WTC11 (cell line): ENCODE measurements at regions not wholly inside any gene's neighbourhood (a gene's known extent, or its start where the extent isn't known, plus 50 kb on each side); places are given as distances from the start of the nearest gene placed in this dataset.

Experiments used
- ATAC-seq: fragments of 200-7000 bp; cut with Tn5 transposase; 2 replicates; pipeline ENCODE4 v1.10.0; 2021; ENCODE audit warnings: mild to moderate bottlenecking, moderate library complexity
- CTCF ChIA-PET: fragments of 300-600 bp; sonication (Branson Sonifier 250); formaldehyde crosslinking; loops from one replicate; lab custom pipeline; 2021; ENCODE audit warnings: antibody characterized with exemption; lab: Charles Lee
- POLR2A ChIA-PET: fragments of 350-600 bp; sonication (Branson Sonifier 250); formaldehyde crosslinking; loops from one replicate; lab custom pipeline; 2021; ENCODE audit warnings: antibody characterized with exemption; lab: Charles Lee
- DNase-seq: peaks from one replicate; pipeline ENCODE4 v3.0.0; 2021; ENCODE audit warnings: low spot score
- H3K27ac Mint-ChIP-seq: 2 replicates; pipeline ENCODE4 v1.8.0; 2021; ENCODE audit warnings: mixed read lengths
- H3K27me3 Mint-ChIP-seq: 2 replicates; pipeline ENCODE4 v1.8.0; 2021; ENCODE audit warnings: low read depth, mild to moderate bottlenecking, moderate library complexity, mixed read lengths
- H3K36me3 Mint-ChIP-seq: 2 replicates; pipeline ENCODE4 v1.8.0; 2021; ENCODE audit warnings: mixed read lengths
- H3K4me1 Mint-ChIP-seq: 2 replicates; pipeline ENCODE4 v1.8.0; 2022; ENCODE audit warnings: mixed read lengths
- H3K4me3 Mint-ChIP-seq: 2 replicates; pipeline ENCODE4 v1.8.0; 2021; ENCODE audit warnings: mild to moderate bottlenecking, moderate library complexity, mixed read lengths
- H3K9me3 Mint-ChIP-seq: 2 replicates; pipeline ENCODE4 v1.8.0; 2021; ENCODE audit warnings: mixed read lengths
- KAT7 ChIP-seq: sonication (generic); formaldehyde crosslinking; IDR thresholded peaks from 2 replicates; pipeline ENCODE4 v1.8.1; 2023; ENCODE audit warnings: missing genetic modification reagents, mild to moderate bottlenecking, borderline replicate concordance
- SP1 ChIP-seq: sonication (generic); formaldehyde crosslinking; conservative IDR thresholded peaks from 2 replicates; pipeline ENCODE4 v1.8.1; 2022; ENCODE audit warnings: missing genetic modification reagents
- TEAD4 ChIP-seq: sonication (generic); formaldehyde crosslinking; IDR thresholded peaks from 2 replicates; pipeline ENCODE4 v1.8.0; 2022; ENCODE audit warnings: mild to moderate bottlenecking, missing genetic modification reagents
- ZNF263 ChIP-seq: sonication (generic); formaldehyde crosslinking; IDR thresholded peaks from 2 replicates; pipeline ENCODE4 v1.8.1; 2022; ENCODE audit warnings: low read depth, mild to moderate bottlenecking, moderate library complexity, missing genetic modification reagents
- ZNF671 ChIP-seq: fragments of 250-450 bp; sonication (Bioruptor Pico); IDR thresholded peaks from 2 replicates; pipeline ENCODE4 v1.8.0; 2021; ENCODE audit warnings: mild to moderate bottlenecking
- TF ChIP-seq, protein P1 (sequence below): sonication (generic); formaldehyde crosslinking; IDR thresholded peaks from 2 replicates; pipeline ENCODE4 v1.8.0; 2022; ENCODE audit warnings: mild to moderate bottlenecking, missing genetic modification reagents
- TF ChIP-seq, protein P2 (sequence below): sonication (generic); formaldehyde crosslinking; IDR thresholded peaks from 2 replicates; pipeline ENCODE4 v1.8.0; 2022; ENCODE audit warnings: mild to moderate bottlenecking, missing genetic modification reagents
- TF ChIP-seq, protein P3 (sequence below): fragments of 250-450 bp; sonication (Bioruptor Pico); IDR thresholded peaks from 2 replicates; pipeline ENCODE4 v1.9.0; 2021; ENCODE audit warnings: mild to moderate bottlenecking
- TF ChIP-seq, protein P4 (sequence below): sonication (generic); formaldehyde crosslinking; IDR thresholded peaks from 2 replicates; pipeline ENCODE4 v1.8.1; 2022; ENCODE audit warnings: mild to moderate bottlenecking, missing genetic modification reagents, moderate library complexity, borderline replicate concordance
- TF ChIP-seq, protein P5 (sequence below): sonication (generic); formaldehyde crosslinking; IDR thresholded peaks from 2 replicates; pipeline ENCODE4 v1.8.1; 2023; ENCODE audit warnings: mild to moderate bottlenecking, missing genetic modification reagents
- TF ChIP-seq, protein P6 (sequence below): sonication (generic); formaldehyde crosslinking; IDR thresholded peaks from 2 replicates; pipeline ENCODE4 v1.8.0; 2023; ENCODE audit warnings: missing genetic modification reagents
- TF ChIP-seq, protein P7 (sequence below): sonication (generic); formaldehyde crosslinking; IDR thresholded peaks from 2 replicates; pipeline ENCODE4 v1.8.0; 2022; ENCODE audit warnings: mild to moderate bottlenecking, missing genetic modification reagents
- TF ChIP-seq, protein P8 (sequence below): fragments of 250-450 bp; sonication (Bioruptor Pico); IDR thresholded peaks from 2 replicates; pipeline ENCODE4 v1.9.0; 2021; ENCODE audit warnings: mild to moderate bottlenecking, borderline replicate concordance
- TF ChIP-seq, protein P9 (sequence below): sonication (generic); formaldehyde crosslinking; conservative IDR thresholded peaks from 2 replicates; pipeline ENCODE4 v1.8.1; 2023; ENCODE audit warnings: mild to moderate bottlenecking, low read depth, missing genetic modification reagents, moderate library complexity
- TF ChIP-seq, protein P10 (sequence below): fragments of 250-450 bp; sonication (Bioruptor Pico); IDR thresholded peaks from 2 replicates; pipeline ENCODE4 v1.8.0; 2021; ENCODE audit warnings: mild to moderate bottlenecking

DNA sequence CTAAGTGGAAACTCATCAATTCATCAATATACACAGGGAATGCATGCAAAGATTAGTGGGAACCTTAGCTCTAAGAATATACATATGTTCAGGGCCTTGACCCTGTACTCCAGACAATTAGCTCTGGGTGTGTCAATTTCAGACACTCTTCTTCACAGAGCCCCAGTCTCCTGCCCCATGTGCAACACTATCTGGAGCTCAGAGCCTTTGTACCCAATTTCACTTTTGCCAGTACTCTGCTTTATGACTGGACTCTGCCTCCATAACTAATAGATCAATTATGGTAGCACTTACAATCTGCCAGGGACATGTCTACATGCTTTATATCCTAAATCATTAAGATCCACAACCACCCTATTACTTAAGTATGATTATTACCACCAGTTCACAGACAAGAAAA is 152.5 kb upstream of the PLEKHG7 start (continued):
- TF ChIP-seq, protein P1, sequence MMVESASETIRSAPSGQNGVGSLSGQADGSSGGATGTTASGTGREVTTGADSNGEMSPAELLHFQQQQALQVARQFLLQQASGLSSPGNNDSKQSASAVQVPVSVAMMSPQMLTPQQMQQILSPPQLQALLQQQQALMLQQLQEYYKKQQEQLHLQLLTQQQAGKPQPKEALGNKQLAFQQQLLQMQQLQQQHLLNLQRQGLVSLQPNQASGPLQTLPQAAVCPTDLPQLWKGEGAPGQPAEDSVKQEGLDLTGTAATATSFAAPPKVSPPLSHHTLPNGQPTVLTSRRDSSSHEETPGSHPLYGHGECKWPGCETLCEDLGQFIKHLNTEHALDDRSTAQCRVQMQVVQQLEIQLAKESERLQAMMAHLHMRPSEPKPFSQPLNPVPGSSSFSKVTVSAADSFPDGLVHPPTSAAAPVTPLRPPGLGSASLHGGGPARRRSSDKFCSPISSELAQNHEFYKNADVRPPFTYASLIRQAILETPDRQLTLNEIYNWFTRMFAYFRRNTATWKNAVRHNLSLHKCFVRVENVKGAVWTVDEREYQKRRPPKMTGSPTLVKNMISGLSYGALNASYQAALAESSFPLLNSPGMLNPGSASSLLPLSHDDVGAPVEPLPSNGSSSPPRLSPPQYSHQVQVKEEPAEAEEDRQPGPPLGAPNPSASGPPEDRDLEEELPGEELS = no peak
- TF ChIP-seq, protein P2, sequence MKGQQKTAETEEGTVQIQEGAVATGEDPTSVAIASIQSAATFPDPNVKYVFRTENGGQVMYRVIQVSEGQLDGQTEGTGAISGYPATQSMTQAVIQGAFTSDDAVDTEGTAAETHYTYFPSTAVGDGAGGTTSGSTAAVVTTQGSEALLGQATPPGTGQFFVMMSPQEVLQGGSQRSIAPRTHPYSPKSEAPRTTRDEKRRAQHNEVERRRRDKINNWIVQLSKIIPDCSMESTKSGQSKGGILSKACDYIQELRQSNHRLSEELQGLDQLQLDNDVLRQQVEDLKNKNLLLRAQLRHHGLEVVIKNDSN (CRISPR knock-in tag) = no peak
- TF ChIP-seq, protein P3, sequence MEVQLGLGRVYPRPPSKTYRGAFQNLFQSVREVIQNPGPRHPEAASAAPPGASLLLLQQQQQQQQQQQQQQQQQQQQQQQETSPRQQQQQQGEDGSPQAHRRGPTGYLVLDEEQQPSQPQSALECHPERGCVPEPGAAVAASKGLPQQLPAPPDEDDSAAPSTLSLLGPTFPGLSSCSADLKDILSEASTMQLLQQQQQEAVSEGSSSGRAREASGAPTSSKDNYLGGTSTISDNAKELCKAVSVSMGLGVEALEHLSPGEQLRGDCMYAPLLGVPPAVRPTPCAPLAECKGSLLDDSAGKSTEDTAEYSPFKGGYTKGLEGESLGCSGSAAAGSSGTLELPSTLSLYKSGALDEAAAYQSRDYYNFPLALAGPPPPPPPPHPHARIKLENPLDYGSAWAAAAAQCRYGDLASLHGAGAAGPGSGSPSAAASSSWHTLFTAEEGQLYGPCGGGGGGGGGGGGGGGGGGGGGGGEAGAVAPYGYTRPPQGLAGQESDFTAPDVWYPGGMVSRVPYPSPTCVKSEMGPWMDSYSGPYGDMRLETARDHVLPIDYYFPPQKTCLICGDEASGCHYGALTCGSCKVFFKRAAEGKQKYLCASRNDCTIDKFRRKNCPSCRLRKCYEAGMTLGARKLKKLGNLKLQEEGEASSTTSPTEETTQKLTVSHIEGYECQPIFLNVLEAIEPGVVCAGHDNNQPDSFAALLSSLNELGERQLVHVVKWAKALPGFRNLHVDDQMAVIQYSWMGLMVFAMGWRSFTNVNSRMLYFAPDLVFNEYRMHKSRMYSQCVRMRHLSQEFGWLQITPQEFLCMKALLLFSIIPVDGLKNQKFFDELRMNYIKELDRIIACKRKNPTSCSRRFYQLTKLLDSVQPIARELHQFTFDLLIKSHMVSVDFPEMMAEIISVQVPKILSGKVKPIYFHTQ (CRISPR knock-in tag) = no peak
- TF ChIP-seq, protein P4, sequence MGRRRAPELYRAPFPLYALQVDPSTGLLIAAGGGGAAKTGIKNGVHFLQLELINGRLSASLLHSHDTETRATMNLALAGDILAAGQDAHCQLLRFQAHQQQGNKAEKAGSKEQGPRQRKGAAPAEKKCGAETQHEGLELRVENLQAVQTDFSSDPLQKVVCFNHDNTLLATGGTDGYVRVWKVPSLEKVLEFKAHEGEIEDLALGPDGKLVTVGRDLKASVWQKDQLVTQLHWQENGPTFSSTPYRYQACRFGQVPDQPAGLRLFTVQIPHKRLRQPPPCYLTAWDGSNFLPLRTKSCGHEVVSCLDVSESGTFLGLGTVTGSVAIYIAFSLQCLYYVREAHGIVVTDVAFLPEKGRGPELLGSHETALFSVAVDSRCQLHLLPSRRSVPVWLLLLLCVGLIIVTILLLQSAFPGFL (CRISPR knock-in tag) = no peak
- no peak for TF ChIP-seq ZNF671

DNA sequence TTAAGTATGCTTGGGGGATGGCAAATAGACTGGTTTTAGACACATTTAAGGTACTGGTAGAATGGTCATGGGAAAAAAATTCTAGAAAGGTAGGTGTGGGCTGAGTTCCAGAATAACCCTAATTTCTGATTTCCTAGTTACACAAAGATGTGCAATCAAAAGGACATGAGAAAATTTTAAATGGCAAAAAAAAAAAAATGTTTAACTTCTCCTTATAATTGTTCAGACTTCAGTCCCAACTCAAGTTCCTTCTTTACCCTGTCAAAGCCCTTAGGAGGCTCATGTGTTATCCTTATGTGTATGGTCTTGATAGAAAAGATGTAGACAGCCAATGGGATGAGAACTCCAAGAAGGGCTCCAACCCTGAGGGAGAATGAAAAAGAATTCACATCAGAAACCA is 153.3 kb upstream of the PLEKHG7 start:
- DNase-seq = no peak
- H3K4me3 Mint-ChIP-seq = no peak overlapping the region
- no peaks in the 10 kb centered on the region for H3K27me3 Mint-ChIP-seq
- H3K4me1 Mint-ChIP-seq = peaks cover 14% of the 10 kb centered on the region
- no peak overlapping the region for H3K27ac Mint-ChIP-seq
- H3K9me3 Mint-ChIP-seq = peaks cover 10% of the 10 kb centered on the region; the same call in 1 of the 2 replicates
- peaks cover 2% of the 10 kb centered on the region; the same call in 1 of the 2 replicates for H3K36me3 Mint-ChIP-seq
- ATAC-seq = no peak
- ChIA-PET CTCF (no interaction called here), POLR2A (no interaction called here)
- TF ChIP-seq, protein P5, sequence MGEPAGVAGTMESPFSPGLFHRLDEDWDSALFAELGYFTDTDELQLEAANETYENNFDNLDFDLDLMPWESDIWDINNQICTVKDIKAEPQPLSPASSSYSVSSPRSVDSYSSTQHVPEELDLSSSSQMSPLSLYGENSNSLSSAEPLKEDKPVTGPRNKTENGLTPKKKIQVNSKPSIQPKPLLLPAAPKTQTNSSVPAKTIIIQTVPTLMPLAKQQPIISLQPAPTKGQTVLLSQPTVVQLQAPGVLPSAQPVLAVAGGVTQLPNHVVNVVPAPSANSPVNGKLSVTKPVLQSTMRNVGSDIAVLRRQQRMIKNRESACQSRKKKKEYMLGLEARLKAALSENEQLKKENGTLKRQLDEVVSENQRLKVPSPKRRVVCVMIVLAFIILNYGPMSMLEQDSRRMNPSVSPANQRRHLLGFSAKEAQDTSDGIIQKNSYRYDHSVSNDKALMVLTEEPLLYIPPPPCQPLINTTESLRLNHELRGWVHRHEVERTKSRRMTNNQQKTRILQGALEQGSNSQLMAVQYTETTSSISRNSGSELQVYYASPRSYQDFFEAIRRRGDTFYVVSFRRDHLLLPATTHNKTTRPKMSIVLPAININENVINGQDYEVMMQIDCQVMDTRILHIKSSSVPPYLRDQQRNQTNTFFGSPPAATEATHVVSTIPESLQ = no peak
- no peak for TF ChIP-seq SP1 (CRISPR knock-in tag)
- TF ChIP-seq, protein P6, sequence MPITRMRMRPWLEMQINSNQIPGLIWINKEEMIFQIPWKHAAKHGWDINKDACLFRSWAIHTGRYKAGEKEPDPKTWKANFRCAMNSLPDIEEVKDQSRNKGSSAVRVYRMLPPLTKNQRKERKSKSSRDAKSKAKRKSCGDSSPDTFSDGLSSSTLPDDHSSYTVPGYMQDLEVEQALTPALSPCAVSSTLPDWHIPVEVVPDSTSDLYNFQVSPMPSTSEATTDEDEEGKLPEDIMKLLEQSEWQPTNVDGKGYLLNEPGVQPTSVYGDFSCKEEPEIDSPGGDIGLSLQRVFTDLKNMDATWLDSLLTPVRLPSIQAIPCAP = no peak
- no peak for TF ChIP-seq KAT7 (CRISPR knock-in tag)
- no peak for TF ChIP-seq ZNF263 (CRISPR knock-in tag)
- TF ChIP-seq ZNF671 = no peak
- TF ChIP-seq, protein P7, sequence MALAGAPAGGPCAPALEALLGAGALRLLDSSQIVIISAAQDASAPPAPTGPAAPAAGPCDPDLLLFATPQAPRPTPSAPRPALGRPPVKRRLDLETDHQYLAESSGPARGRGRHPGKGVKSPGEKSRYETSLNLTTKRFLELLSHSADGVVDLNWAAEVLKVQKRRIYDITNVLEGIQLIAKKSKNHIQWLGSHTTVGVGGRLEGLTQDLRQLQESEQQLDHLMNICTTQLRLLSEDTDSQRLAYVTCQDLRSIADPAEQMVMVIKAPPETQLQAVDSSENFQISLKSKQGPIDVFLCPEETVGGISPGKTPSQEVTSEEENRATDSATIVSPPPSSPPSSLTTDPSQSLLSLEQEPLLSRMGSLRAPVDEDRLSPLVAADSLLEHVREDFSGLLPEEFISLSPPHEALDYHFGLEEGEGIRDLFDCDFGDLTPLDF (CRISPR knock-in tag) = no peak
- TF ChIP-seq, protein P8, sequence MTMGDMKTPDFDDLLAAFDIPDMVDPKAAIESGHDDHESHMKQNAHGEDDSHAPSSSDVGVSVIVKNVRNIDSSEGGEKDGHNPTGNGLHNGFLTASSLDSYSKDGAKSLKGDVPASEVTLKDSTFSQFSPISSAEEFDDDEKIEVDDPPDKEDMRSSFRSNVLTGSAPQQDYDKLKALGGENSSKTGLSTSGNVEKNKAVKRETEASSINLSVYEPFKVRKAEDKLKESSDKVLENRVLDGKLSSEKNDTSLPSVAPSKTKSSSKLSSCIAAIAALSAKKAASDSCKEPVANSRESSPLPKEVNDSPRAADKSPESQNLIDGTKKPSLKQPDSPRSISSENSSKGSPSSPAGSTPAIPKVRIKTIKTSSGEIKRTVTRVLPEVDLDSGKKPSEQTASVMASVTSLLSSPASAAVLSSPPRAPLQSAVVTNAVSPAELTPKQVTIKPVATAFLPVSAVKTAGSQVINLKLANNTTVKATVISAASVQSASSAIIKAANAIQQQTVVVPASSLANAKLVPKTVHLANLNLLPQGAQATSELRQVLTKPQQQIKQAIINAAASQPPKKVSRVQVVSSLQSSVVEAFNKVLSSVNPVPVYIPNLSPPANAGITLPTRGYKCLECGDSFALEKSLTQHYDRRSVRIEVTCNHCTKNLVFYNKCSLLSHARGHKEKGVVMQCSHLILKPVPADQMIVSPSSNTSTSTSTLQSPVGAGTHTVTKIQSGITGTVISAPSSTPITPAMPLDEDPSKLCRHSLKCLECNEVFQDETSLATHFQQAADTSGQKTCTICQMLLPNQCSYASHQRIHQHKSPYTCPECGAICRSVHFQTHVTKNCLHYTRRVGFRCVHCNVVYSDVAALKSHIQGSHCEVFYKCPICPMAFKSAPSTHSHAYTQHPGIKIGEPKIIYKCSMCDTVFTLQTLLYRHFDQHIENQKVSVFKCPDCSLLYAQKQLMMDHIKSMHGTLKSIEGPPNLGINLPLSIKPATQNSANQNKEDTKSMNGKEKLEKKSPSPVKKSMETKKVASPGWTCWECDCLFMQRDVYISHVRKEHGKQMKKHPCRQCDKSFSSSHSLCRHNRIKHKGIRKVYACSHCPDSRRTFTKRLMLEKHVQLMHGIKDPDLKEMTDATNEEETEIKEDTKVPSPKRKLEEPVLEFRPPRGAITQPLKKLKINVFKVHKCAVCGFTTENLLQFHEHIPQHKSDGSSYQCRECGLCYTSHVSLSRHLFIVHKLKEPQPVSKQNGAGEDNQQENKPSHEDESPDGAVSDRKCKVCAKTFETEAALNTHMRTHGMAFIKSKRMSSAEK (CRISPR knock-in tag) = no peak
- TF ChIP-seq, protein P9, sequence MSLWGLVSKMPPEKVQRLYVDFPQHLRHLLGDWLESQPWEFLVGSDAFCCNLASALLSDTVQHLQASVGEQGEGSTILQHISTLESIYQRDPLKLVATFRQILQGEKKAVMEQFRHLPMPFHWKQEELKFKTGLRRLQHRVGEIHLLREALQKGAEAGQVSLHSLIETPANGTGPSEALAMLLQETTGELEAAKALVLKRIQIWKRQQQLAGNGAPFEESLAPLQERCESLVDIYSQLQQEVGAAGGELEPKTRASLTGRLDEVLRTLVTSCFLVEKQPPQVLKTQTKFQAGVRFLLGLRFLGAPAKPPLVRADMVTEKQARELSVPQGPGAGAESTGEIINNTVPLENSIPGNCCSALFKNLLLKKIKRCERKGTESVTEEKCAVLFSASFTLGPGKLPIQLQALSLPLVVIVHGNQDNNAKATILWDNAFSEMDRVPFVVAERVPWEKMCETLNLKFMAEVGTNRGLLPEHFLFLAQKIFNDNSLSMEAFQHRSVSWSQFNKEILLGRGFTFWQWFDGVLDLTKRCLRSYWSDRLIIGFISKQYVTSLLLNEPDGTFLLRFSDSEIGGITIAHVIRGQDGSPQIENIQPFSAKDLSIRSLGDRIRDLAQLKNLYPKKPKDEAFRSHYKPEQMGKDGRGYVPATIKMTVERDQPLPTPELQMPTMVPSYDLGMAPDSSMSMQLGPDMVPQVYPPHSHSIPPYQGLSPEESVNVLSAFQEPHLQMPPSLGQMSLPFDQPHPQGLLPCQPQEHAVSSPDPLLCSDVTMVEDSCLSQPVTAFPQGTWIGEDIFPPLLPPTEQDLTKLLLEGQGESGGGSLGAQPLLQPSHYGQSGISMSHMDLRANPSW = no peak
- no peak for TF ChIP-seq TEAD4
- TF ChIP-seq, protein P10, sequence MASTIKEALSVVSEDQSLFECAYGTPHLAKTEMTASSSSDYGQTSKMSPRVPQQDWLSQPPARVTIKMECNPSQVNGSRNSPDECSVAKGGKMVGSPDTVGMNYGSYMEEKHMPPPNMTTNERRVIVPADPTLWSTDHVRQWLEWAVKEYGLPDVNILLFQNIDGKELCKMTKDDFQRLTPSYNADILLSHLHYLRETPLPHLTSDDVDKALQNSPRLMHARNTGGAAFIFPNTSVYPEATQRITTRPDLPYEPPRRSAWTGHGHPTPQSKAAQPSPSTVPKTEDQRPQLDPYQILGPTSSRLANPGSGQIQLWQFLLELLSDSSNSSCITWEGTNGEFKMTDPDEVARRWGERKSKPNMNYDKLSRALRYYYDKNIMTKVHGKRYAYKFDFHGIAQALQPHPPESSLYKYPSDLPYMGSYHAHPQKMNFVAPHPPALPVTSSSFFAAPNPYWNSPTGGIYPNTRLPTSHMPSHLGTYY (CRISPR knock-in tag) = no peak
